Stimulated activated CD4-positive, alpha-beta T cell treated with anti-CD3 and anti-CD28 coated beads, Interleukin-2, amount 100 ng/mL, for 24 hours (primary cell): ENCODE measurements at regions not wholly inside any gene's neighbourhood (a gene's known extent, or its start where the extent isn't known, plus 50 kb on each side); places are given as distances from the start of the nearest gene placed in this dataset.
"Not testable (repeated sequence)": the region's sequence is repeated elsewhere in the genome, so short reads cannot be mapped to it uniquely, and the experiment has no call there.

Experiments used
- DNase-seq, 2 donors: peaks; one replicate each; pipeline ENCODE4 v3.0.0-alpha.2; 2020

GRCh38 chr1:43039228-43040055, 80.8 kb upstream of the SLC2A1 start:
- no peak for DNase-seq

GRCh38 chr1:43038232-43038935, 79.7 kb upstream of the SLC2A1 start:
- no peak for DNase-seq

GRCh38 chr1:43037466-43037865, 78.8 kb upstream of the SLC2A1 start:
- no peak for DNase-seq

- DNase-seq = no peak
Measured at GRCh38 chr1:43036932-43037331, 78.3 kb upstream of the SLC2A1 start.

- no peak for DNase-seq
Measured at GRCh38 chr1:43035821-43036741, 77.4 kb upstream of the SLC2A1 start.

GRCh38 chr1:43034778-43035177, 76.1 kb upstream of the SLC2A1 start:
- no peak for DNase-seq

GRCh38 chr1:43034195-43034658, 75.6 kb upstream of the SLC2A1 start:
- DNase-seq = no peak

GRCh38 chr1:43031316-43032203, 72.9 kb upstream of the SLC2A1 start:
- no peak for DNase-seq

- no peak for DNase-seq
Measured at GRCh38 chr1:43024905-43025304, 66.2 kb upstream of the SLC2A1 start.

GRCh38 chr1:43021547-43022474, 63.1 kb upstream of the SLC2A1 start:
- no peak for DNase-seq

GRCh38 chr1:43019226-43019625, 60.6 kb upstream of the SLC2A1 start:
- DNase-seq = no peak

GRCh38 chr1:43018121-43018520, 59.5 kb upstream of the SLC2A1 start:
- no peak for DNase-seq

GRCh38 chr1:43015269-43015668, 56.6 kb upstream of the SLC2A1 start:
- no peak for DNase-seq

- DNase-seq = not testable (repeated sequence)
Measured at GRCh38 chr1:43014579-43014978, 55.9 kb upstream of the SLC2A1 start.

GRCh38 chr1:43011020-43011419, 52.4 kb upstream of the SLC2A1 start:
- DNase-seq = no peak

GRCh38 chr1:43009274-43009673, 50.6 kb upstream of the SLC2A1 start:
- no peak for DNase-seq

- no peak for DNase-seq
Measured at GRCh38 chr1:43008115-43009060, 49.7 kb upstream of the SLC2A1 start.
